Type B pancreatic cell (in vitro differentiated cells): ENCODE measurements at regions not wholly inside any gene's neighbourhood (a gene's known extent, or its start where the extent isn't known, plus 50 kb on each side); places are given as distances from the start of the nearest gene placed in this dataset.

ENCODE experiments used
- DNase-seq: peaks from one replicate; pipeline ENCODE4 v3.0.0; 2021; ENCODE audit warnings: mixed read lengths; ENCODE audit not compliant: unreplicated experiment; ENCODE audit errors: extremely low spot score
- H3K27ac Mint-ChIP-seq: 2 replicates; pipeline ENCODE4 v1.8.0; 2021; ENCODE audit warnings: mild to moderate bottlenecking, mixed read lengths
- H3K27me3 Mint-ChIP-seq: 2 replicates; pipeline ENCODE4 v1.8.0; 2021; ENCODE audit warnings: mixed read lengths
- H3K36me3 Mint-ChIP-seq: 2 replicates; pipeline ENCODE4 v1.8.0; 2021; ENCODE audit warnings: mixed read lengths
- H3K4me1 Mint-ChIP-seq: one replicate; pipeline ENCODE4 v1.8.0; 2021; ENCODE audit warnings: mixed read lengths; ENCODE audit not compliant: unreplicated experiment
- H3K4me3 Mint-ChIP-seq: 2 replicates; pipeline ENCODE4 v1.8.0; 2021; ENCODE audit warnings: mild to moderate bottlenecking, mixed read lengths
- H3K9me3 Mint-ChIP-seq: 2 replicates; pipeline ENCODE4 v1.8.0; 2021; ENCODE audit warnings: mixed read lengths
- TF ChIP-seq, protein P1 (sequence below): fragments of 200-600 bp; sonication (generic); conservative IDR thresholded peaks from 2 replicates; pipeline ENCODE4 v1.5.0; 2021; ENCODE audit warnings: antibody characterized with exemption, mild to moderate bottlenecking

GRCh38 chr5:125179612-125180011 lies 433.2 kb upstream of the ZNF608 start:
- Mint-ChIP-seq H3K27ac (no peak overlapping the region), H3K36me3 (no peaks in the 10 kb centered on the region), H3K4me1 (peaks cover 11% of the 10 kb centered on the region)

GRCh38 chr5:125180231-125180829 lies 433.9 kb upstream of the ZNF608 start:
- Mint-ChIP-seq H3K27me3 (peaks cover 6% of the 10 kb centered on the region), H3K27ac (no peak overlapping the region), H3K4me3 (no peak overlapping the region), H3K36me3 (no peaks in the 10 kb centered on the region), H3K4me1 (peaks cover 11% of the 10 kb centered on the region), H3K9me3 (no peaks in the 10 kb centered on the region)
- TF ChIP-seq, protein P1, sequence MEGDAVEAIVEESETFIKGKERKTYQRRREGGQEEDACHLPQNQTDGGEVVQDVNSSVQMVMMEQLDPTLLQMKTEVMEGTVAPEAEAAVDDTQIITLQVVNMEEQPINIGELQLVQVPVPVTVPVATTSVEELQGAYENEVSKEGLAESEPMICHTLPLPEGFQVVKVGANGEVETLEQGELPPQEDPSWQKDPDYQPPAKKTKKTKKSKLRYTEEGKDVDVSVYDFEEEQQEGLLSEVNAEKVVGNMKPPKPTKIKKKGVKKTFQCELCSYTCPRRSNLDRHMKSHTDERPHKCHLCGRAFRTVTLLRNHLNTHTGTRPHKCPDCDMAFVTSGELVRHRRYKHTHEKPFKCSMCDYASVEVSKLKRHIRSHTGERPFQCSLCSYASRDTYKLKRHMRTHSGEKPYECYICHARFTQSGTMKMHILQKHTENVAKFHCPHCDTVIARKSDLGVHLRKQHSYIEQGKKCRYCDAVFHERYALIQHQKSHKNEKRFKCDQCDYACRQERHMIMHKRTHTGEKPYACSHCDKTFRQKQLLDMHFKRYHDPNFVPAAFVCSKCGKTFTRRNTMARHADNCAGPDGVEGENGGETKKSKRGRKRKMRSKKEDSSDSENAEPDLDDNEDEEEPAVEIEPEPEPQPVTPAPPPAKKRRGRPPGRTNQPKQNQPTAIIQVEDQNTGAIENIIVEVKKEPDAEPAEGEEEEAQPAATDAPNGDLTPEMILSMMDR, result no peak
- no peak for DNase-seq

More at GRCh38 chr5:125179612-125180011, 433.2 kb upstream of the ZNF608 start:
- no peak overlapping the region for H3K4me3 Mint-ChIP-seq
- TF ChIP-seq, protein P1, result no peak
- H3K9me3 Mint-ChIP-seq, result no peaks in the 10 kb centered on the region
- no peak for DNase-seq
- peaks cover 6% of the 10 kb centered on the region for H3K27me3 Mint-ChIP-seq

- H3K27ac Mint-ChIP-seq, result no peak overlapping the region
- H3K4me1 Mint-ChIP-seq, result peaks cover 4% of the 10 kb centered on the region
- H3K27me3 Mint-ChIP-seq, result peaks cover 6% of the 10 kb centered on the region
- DNase-seq, result no peak
- no peaks in the 10 kb centered on the region for H3K36me3 Mint-ChIP-seq
- no peaks in the 10 kb centered on the region for H3K9me3 Mint-ChIP-seq
- no peak overlapping the region for H3K4me3 Mint-ChIP-seq
- TF ChIP-seq, protein P1, result no peak
Observed at GRCh38 chr5:125181159-125181558, 434.7 kb upstream of the ZNF608 start.

- H3K4me1 Mint-ChIP-seq, result peaks cover 4% of the 10 kb centered on the region
- no peak overlapping the region for H3K4me3 Mint-ChIP-seq
- H3K9me3 Mint-ChIP-seq, result no peaks in the 10 kb centered on the region
- no peak for DNase-seq
- TF ChIP-seq, protein P1, result no peak
- peaks cover 6% of the 10 kb centered on the region for H3K27me3 Mint-ChIP-seq
- H3K27ac Mint-ChIP-seq, result no peak overlapping the region
- no peaks in the 10 kb centered on the region for H3K36me3 Mint-ChIP-seq
Observed at GRCh38 chr5:125181955-125182354, 435.5 kb upstream of the ZNF608 start.

DNA sequence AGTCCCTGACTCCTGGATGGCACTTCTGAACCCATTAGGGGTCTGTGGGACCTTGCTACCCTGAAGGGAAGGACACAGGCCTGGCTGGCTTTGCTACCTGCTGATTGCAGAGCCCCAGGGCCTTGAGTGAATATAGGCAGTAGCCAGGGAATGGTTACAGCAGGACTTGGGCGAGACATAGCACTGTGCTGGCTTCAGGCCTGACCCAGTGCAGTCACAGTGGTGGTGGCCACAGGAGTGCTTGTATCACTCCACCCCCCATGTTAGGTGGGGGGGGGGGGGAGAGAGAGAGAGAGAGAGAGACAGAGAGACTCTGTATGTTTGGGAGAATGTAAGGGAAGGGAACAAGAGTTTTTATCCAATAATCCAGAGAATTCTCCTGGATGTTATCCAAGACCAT lies 439.3 kb upstream of the ZNF608 start:
- no peaks in the 10 kb centered on the region for H3K36me3 Mint-ChIP-seq
- no peak for DNase-seq
- no peaks in the 10 kb centered on the region for H3K9me3 Mint-ChIP-seq
- H3K4me1 Mint-ChIP-seq, result peaks cover 17% of the 10 kb centered on the region
- peaks cover 6% of the 10 kb centered on the region for H3K27me3 Mint-ChIP-seq
- H3K27ac Mint-ChIP-seq, result no peak overlapping the region
- H3K4me3 Mint-ChIP-seq, result no peak overlapping the region
- TF ChIP-seq, protein P1, result no peak
